Transverse colon (tissue), 3 donors: ENCODE measurements at regions not wholly inside any gene's neighbourhood (a gene's known extent, or its start where the extent isn't known, plus 50 kb on each side); places are given as distances from the start of the nearest gene placed in this dataset.

Experiments
- CTCF ChIP-seq, 5 experiments: fragments of 200-600 bp in 3 of 5; fragments of 450-650 bp in 2 of 5; sonication (generic) in 3 of 5; IDR thresholded peaks; 1 replicate in 2 of 5; 2 replicates in 3 of 5; pipeline ENCODE4 v1.5.1; 2016 to 2017; ENCODE audit warnings: antibody characterized with exemption in 5 of 5, inconsistent platforms in 3 of 5, mild to moderate bottlenecking in 2 of 5, moderate library complexity in 1 of 5
- POLR2A ChIP-seq: fragments of 450-650 bp; IDR thresholded peaks from one replicate; pipeline ENCODE4 v1.6.1; 2016; ENCODE audit warnings: antibody characterized with exemption, mild to moderate bottlenecking, moderate library complexity

- TF ChIP-seq CTCF (IDR thresholded peaks at IDR 0.05), result no peak
- TF ChIP-seq POLR2A, result no peak
Measured at GRCh38 chr7:112584290-112584689, 103.5 kb downstream of the LSMEM1 start.
